Neuronal stem cell (in vitro differentiated cells): ENCODE measurements at regions not wholly inside any gene's neighbourhood (a gene's known extent, or its start where the extent isn't known, plus 50 kb on each side); places are given as distances from the start of the nearest gene placed in this dataset.

Experiments used
- DNase-seq: peaks from one replicate; pipeline ENCODE4 v3.0.0-alpha.2; 2013; ENCODE audit warnings: low spot score
- H2AFZ ChIP-seq: one replicate; pipeline ENCODE4 v1.6.1; 2013; ENCODE audit warnings: mild to moderate bottlenecking, low read length, inconsistent platforms
- H2AK5ac ChIP-seq: 2 replicates; pipeline ENCODE4 v1.6.1; 2013; ENCODE audit warnings: low read depth, mild to moderate bottlenecking, inconsistent platforms, low read length, moderate library complexity, mixed read lengths
- H2BK120ac ChIP-seq: 2 replicates; pipeline ENCODE4 v1.6.1; 2013; ENCODE audit warnings: low read depth, mild to moderate bottlenecking, inconsistent platforms, low read length, moderate library complexity, mixed read lengths
- H2BK12ac ChIP-seq: one replicate; pipeline ENCODE4 v1.6.1; 2013; ENCODE audit warnings: low read length, inconsistent platforms
- H2BK15ac ChIP-seq: 2 replicates; pipeline ENCODE4 v1.6.1; 2013; ENCODE audit warnings: mild to moderate bottlenecking, low read length, inconsistent platforms, mixed read lengths
- H2BK5ac ChIP-seq: one replicate; pipeline ENCODE4 v1.6.1; 2013; ENCODE audit warnings: inconsistent platforms, mild to moderate bottlenecking, low read length, moderate library complexity
- H3K14ac ChIP-seq: one replicate; pipeline ENCODE4 v1.6.1; 2013; ENCODE audit warnings: low read length, inconsistent platforms
- H3K18ac ChIP-seq: 2 replicates; pipeline ENCODE4 v1.6.1; 2013; ENCODE audit warnings: low read length, inconsistent platforms
- H3K23ac ChIP-seq: 2 replicates; pipeline ENCODE4 v1.6.1; 2013; ENCODE audit warnings: low read depth, mild to moderate bottlenecking, mixed read lengths, low read length, inconsistent platforms; ENCODE audit not compliant: poor library complexity
- H3K27ac ChIP-seq: replicated peaks from 3 replicates; pipeline ENCODE4 v1.5.1; 2013; ENCODE audit warnings: low read length, inconsistent platforms
- H3K27me3 ChIP-seq, 3 experiments: 2 replicates each; pipeline ENCODE4 v1.6.1; 2013; ENCODE audit warnings: low read length in 3 of 3, mild to moderate bottlenecking in 2 of 3, inconsistent platforms in 1 of 3, low read depth in 1 of 3, mixed read lengths in 1 of 3, moderate library complexity in 1 of 3; ENCODE audit not compliant: control insufficient read depth in 3 of 3, insufficient read depth in 3 of 3
- H3K36me3 ChIP-seq, 2 donors: replicated peaks in 1 of 2; 2 replicates each; pipeline ENCODE4 v1.6.1; 2013; ENCODE audit warnings: low read length in 2 of 2; ENCODE audit not compliant: control insufficient read depth in 2 of 2, insufficient read depth in 2 of 2
- H3K4ac ChIP-seq: 2 replicates; pipeline ENCODE4 v1.6.1; 2013; ENCODE audit warnings: inconsistent platforms, mild to moderate bottlenecking, low read length, moderate library complexity
- H3K4me1 ChIP-seq, 2 donors: 1 replicate in 1 of 2; 2 replicates in 1 of 2; pipeline ENCODE4 v1.6.1; 2013; ENCODE audit warnings: low read length in 2 of 2, low read depth in 1 of 2; ENCODE audit not compliant: control insufficient read depth in 2 of 2, insufficient read depth in 1 of 2
- H3K4me2 ChIP-seq: one replicate; pipeline ENCODE4 v1.6.1; 2013; ENCODE audit warnings: mild to moderate bottlenecking, low read length, inconsistent platforms; ENCODE audit not compliant: insufficient read depth, poor library complexity, severe bottlenecking
- H3K4me3 ChIP-seq, 2 donors: 2 replicates each; pipeline ENCODE4 v1.5.1; 2013; ENCODE audit warnings: low read length in 2 of 2, mild to moderate bottlenecking in 2 of 2, inconsistent platforms in 1 of 2, moderate library complexity in 1 of 2
- H3K79me1 ChIP-seq: one replicate; pipeline ENCODE4 v1.6.1; 2013; ENCODE audit warnings: low read depth, mild to moderate bottlenecking, inconsistent platforms, low read length, moderate library complexity
- H3K9ac ChIP-seq: one replicate; pipeline ENCODE4 v1.6.1; 2013; ENCODE audit warnings: mild to moderate bottlenecking, low read depth, low read length, inconsistent platforms; ENCODE audit not compliant: poor library complexity
- H3K9me3 ChIP-seq, 2 donors: replicated peaks in 1 of 2; 2 replicates each; pipeline versions ENCODE3 to v1.6.1; 2013; ENCODE audit warnings: low read length in 2 of 2, mild to moderate bottlenecking in 2 of 2, inconsistent platforms in 1 of 2, low read depth in 1 of 2, mixed read lengths in 1 of 2, moderate library complexity in 1 of 2; ENCODE audit not compliant: control insufficient read depth in 2 of 2, insufficient read depth in 1 of 2
- H4K8ac ChIP-seq: one replicate; pipeline ENCODE4 v1.6.1; 2013; ENCODE audit warnings: low read depth, mild to moderate bottlenecking, inconsistent platforms, low read length, moderate library complexity
- H4K91ac ChIP-seq: one replicate; pipeline ENCODE4 v1.6.1; 2013; ENCODE audit warnings: low read length, low read depth, mild to moderate bottlenecking, inconsistent platforms; ENCODE audit not compliant: poor library complexity
- WGBS, 2 donors: extraction: QIAGEN DNeasy Blood & Tissue Kit; methylation state at CpG; one replicate each; pipeline ENCODE4 v1.1.7; 2013; ENCODE audit warnings: missing lambda C conversion rate in 2 of 2, mixed read lengths in 1 of 2; ENCODE audit not compliant: insufficient read length in 2 of 2, insufficient replicate concordance in 1 of 2; ENCODE audit errors: extremely low coverage in 2 of 2; 5-methylcytosine and 5-hydroxymethylcytosine counted together

- Histone ChIP-seq H3K23ac (no peak overlapping the region), H3K36me3 (no peaks in the 10 kb centered on the region), H2AK5ac (no peak overlapping the region), H3K4me2 (no peak overlapping the region), H2BK120ac (no peak overlapping the region), H3K27me3 (no peaks in the 10 kb centered on the region), H2BK12ac (no peak overlapping the region), H3K4ac (no peak overlapping the region), H3K79me1 (no peaks in the 10 kb centered on the region), H4K91ac (no peak overlapping the region), H3K27ac (no peak overlapping the region), H3K4me1 (peaks cover 4 to 5% of the 10 kb centered on the region in 2 donors), H3K9me3 (no peaks in the 10 kb centered on the region), H2BK5ac (no peak overlapping the region), H3K9ac (no peak overlapping the region), H3K4me3 (no peak overlapping the region), H2AFZ (no peak overlapping the region), H3K14ac (no peak overlapping the region), H3K18ac (no peak overlapping the region), H4K8ac (no peak overlapping the region), H2BK15ac (no peak overlapping the region)
- WGBS, 2 donors: no CpG with 5 or more reads among the region's 4 CpGs
- DNase-seq: no peak
These were observed 139.8 kb upstream of the TNFAIP3 start for GRCh38 chr6:137727216-137727765.

DNA sequence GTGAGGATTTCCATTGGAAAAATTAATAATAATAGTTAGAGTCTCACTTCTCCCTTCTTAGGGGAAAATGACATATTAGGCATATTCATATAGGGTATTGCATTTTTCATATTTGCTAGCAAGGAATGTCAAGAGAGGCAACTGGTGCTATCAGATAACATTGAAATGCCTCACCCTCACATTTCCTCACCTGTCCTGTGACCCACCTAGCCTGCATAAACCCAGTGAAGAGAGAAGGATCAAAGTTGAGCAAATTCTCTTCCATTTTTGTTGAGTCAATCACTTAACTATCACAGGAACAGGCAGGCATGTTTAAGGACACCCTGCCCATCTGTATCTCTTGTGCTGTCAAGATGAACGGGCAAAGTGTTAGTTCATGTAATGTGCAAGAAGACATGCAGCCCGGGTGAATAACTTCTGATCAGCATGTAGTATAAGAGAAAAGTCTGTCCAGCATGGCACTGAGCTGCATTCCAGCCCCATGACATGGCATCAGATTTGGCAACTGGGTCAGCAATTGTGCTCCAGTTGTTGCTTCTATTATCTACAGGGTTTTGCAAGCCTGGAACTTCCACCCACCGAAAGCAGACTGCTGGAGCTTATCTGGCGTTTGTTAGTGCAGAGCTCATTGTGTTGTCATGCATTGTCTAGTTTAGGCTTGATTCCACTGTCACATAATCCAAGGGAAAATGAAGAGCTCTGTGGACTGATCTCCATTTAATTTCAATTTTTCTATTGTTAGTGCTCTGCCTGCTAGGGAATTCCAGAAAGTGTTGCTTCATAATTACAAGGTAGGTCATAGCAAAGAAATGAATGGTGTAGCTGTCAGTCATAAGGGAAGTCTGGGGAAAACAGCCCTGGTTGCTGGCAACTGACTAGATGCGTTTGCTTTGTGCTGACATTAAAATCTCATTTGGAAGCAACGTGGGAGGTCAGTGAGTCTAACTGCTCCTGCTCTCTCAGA lies 138.4 kb upstream of the TNFAIP3 start:
- Histone ChIP-seq H3K36me3 (no peaks in the 10 kb centered on the region), H3K4ac (no peak overlapping the region), H2BK5ac (no peak overlapping the region), H3K14ac (no peak overlapping the region), H2BK120ac (no peak overlapping the region), H3K18ac (no peak overlapping the region), H3K4me2 (no peak overlapping the region), H2AK5ac (no peak overlapping the region), H2BK12ac (no peak overlapping the region), H3K9ac (no peak overlapping the region), H2BK15ac (no peak overlapping the region), H3K23ac (no peak overlapping the region), H3K79me1 (no peaks in the 10 kb centered on the region), H3K27ac (no peak overlapping the region), H3K4me1 (peaks cover 4 to 5% of the 10 kb centered on the region in 2 donors), H2AFZ (no peak overlapping the region), H3K4me3 (no peak overlapping the region), H4K91ac (no peak overlapping the region), H4K8ac (no peak overlapping the region), H3K9me3 (no peaks in the 10 kb centered on the region), H3K27me3 (no peaks in the 10 kb centered on the region)
- no peak for DNase-seq
- WGBS, 2 donors: no CpG with 5 or more reads among the region's 6 CpGs

- Histone ChIP-seq H3K18ac (no peak overlapping the region), H4K8ac (no peak overlapping the region), H3K14ac (no peak overlapping the region), H3K9me3 (no peaks in the 10 kb centered on the region), H3K27ac (no peak overlapping the region), H3K9ac (no peak overlapping the region), H3K23ac (no peak overlapping the region), H3K4me1 (peaks cover 4 to 5% of the 10 kb centered on the region in 2 donors), H4K91ac (no peak overlapping the region), H2BK5ac (no peak overlapping the region), H2AK5ac (no peak overlapping the region), H2AFZ (no peak overlapping the region), H2BK15ac (no peak overlapping the region), H3K4me2 (no peak overlapping the region), H3K36me3 (no peaks in the 10 kb centered on the region), H3K79me1 (no peaks in the 10 kb centered on the region), H3K27me3 (no peaks in the 10 kb centered on the region), H2BK12ac (no peak overlapping the region), H3K4me3 (no peak overlapping the region), H2BK120ac (no peak overlapping the region), H3K4ac (no peak overlapping the region)
- no peak for DNase-seq
- WGBS, 2 donors: no CpG with 5 or more reads among the region's 6 CpGs
These were observed 137.0 kb upstream of the TNFAIP3 start for GRCh38 chr6:137729866-137730629.

DNA sequence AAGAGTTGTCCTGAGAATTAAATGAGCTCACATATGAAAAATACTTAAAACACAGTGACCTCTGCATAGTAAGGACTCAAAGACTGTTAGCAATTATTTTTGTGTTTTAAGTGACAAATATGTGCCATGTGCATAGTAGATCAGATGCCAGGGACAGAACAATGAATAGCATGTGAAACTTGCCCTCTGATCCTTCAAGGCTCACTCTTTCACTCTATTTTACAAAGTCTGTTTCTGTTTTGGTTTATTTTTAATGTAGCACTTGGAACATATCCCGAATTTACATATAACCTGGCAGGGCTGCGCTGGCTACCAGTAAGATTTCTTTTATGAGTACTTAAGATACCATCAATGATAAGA lies 135.5 kb upstream of the TNFAIP3 start:
- Histone ChIP-seq H4K8ac (no peak overlapping the region), H3K23ac (no peak overlapping the region), H3K9me3 (no peaks in the 10 kb centered on the region), H3K4me1 (peaks cover 4 to 5% of the 10 kb centered on the region in 2 donors), H2BK5ac (no peak overlapping the region), H3K27ac (no peak overlapping the region), H4K91ac (no peak overlapping the region), H2AFZ (no peak overlapping the region), H3K79me1 (no peaks in the 10 kb centered on the region), H3K4me2 (no peak overlapping the region), H2BK12ac (no peak overlapping the region), H2BK120ac (no peak overlapping the region), H3K4me3 (no peak overlapping the region), H2BK15ac (no peak overlapping the region), H3K27me3 (no peaks in the 10 kb centered on the region), H3K4ac (no peak overlapping the region), H3K9ac (no peak overlapping the region), H2AK5ac (no peak overlapping the region), H3K14ac (no peak overlapping the region), H3K36me3 (no peaks in the 10 kb centered on the region), H3K18ac (no peak overlapping the region)
- no CpG with 5 or more reads among the region's 2 CpGs for WGBS, 2 donors
- no peak for DNase-seq
